ENCODE measurements at regions not wholly inside any gene's neighbourhood (a gene's known extent, or its start where the extent isn't known, plus 50 kb on each side); places are given as distances from the start of the nearest gene placed in this dataset.
"Not testable (repeated sequence)": the region's sequence is repeated elsewhere in the genome, so short reads cannot be mapped to it uniquely, and the experiment has no call there.

DNA sequence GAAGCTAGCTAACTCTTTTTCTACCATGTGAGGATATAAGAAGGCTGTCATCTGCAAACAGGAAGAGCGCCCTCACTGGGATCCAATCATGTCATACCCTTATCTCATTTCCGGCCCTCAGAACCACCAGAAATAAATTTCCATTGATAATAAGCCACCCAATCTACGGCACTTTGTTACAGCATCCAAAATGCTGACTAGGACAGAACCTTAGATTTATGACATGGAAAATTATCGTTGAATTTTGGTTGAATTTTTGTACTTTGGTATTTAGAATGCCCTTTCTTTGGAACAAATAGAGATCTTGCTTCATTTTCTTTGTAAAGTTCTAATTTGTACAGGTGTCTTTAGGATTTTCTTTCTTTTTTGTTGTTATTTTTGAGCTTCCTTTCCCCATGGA lies 53.3 kb upstream of the CYLC2 start:
- Histone ChIP-seq H3K4me3 (replicated peaks in 1 of 4; ENCODE audit: control extremely low read depth in 1 of 4, insufficient read depth in 1 of 4, low read depth in 3 of 4, low read length in 4 of 4) (no peak overlapping the region), H3K27ac (ENCODE audit: insufficient read depth, low read length) (no peak overlapping the region), H3K4me2 (ENCODE audit: extremely low read depth, insufficient read depth, low read length) (no peak overlapping the region), H3K27me3 (ENCODE audit: control insufficient read depth, insufficient read depth, low read length) (no peaks in the 10 kb centered on the region), H3K9ac (ENCODE audit: insufficient read depth, low read length) (no peak overlapping the region), H3K9me3 (ENCODE audit: control insufficient read depth, insufficient read depth, low read depth, low read length) (no peaks in the 10 kb centered on the region), H3K36me3 (ENCODE audit: control insufficient read depth, insufficient read depth, low read length) (no peaks in the 10 kb centered on the region), H3K4me1 (ENCODE audit: control insufficient read depth, extremely low read depth, insufficient read depth, low read length) (no peaks in the 10 kb centered on the region), H2AFZ (ENCODE audit: low read length) (no peak overlapping the region), H3K79me2 (ENCODE audit: control insufficient read depth, insufficient read depth, low read length) (no peaks in the 10 kb centered on the region), H4K20me1 (ENCODE audit: control insufficient read depth, extremely low read depth, insufficient read depth, low read length) (no peaks in the 10 kb centered on the region)
- TF ChIP-seq, protein P1, sequence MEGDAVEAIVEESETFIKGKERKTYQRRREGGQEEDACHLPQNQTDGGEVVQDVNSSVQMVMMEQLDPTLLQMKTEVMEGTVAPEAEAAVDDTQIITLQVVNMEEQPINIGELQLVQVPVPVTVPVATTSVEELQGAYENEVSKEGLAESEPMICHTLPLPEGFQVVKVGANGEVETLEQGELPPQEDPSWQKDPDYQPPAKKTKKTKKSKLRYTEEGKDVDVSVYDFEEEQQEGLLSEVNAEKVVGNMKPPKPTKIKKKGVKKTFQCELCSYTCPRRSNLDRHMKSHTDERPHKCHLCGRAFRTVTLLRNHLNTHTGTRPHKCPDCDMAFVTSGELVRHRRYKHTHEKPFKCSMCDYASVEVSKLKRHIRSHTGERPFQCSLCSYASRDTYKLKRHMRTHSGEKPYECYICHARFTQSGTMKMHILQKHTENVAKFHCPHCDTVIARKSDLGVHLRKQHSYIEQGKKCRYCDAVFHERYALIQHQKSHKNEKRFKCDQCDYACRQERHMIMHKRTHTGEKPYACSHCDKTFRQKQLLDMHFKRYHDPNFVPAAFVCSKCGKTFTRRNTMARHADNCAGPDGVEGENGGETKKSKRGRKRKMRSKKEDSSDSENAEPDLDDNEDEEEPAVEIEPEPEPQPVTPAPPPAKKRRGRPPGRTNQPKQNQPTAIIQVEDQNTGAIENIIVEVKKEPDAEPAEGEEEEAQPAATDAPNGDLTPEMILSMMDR (conservative IDR thresholded peaks at IDR 0.05 in 1 of 2, IDR thresholded peaks at IDR 0.05 in 1 of 2; ENCODE audit: low read depth in 1 of 2, low read length in 2 of 2), result no peak
- TF ChIP-seq EZH2 (IDR thresholded peaks at IDR 0.05; ENCODE audit: low read length, missing control alignments), result no peak
- DNase-seq (ENCODE audit: low read depth in 2 of 2), result no peak

DNA sequence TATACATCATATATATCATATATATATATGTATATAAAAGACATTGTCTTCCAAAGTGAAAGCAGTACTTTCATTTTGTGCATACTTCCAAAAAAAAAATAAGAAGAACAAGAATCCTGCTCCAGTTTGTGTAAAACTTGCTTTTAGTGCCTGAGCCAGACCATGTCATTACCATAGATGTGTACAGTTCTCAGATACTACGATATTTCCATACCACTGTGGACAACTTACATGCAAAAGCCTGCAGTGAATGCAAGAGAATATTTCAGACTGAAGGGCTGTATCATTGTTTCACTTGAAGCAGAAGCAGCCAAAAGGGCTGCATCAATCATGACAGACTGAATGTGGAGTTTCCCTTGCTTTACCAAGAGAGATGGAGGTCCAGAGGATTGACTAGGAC lies 72.6 kb upstream of the CYLC2 start:
- DNase-seq (ENCODE audit: low read depth in 2 of 2), result no peak
- no peaks in the 10 kb centered on the region for H3K4me1 ChIP-seq (ENCODE audit: control insufficient read depth, extremely low read depth, insufficient read depth, low read length)
- H3K9me3 ChIP-seq (ENCODE audit: control insufficient read depth, insufficient read depth, low read depth, low read length), result no peaks in the 10 kb centered on the region
- H3K4me2 ChIP-seq (ENCODE audit: extremely low read depth, insufficient read depth, low read length), result no peak overlapping the region
- H3K4me3 ChIP-seq (replicated peaks in 1 of 4; ENCODE audit: control extremely low read depth in 1 of 4, insufficient read depth in 1 of 4, low read depth in 3 of 4, low read length in 4 of 4), result no peak overlapping the region
- no peaks in the 10 kb centered on the region for H3K79me2 ChIP-seq (ENCODE audit: control insufficient read depth, insufficient read depth, low read length)
- no peaks in the 10 kb centered on the region for H3K36me3 ChIP-seq (ENCODE audit: control insufficient read depth, insufficient read depth, low read length)
- no peak overlapping the region for H3K9ac ChIP-seq (ENCODE audit: insufficient read depth, low read length)
- H4K20me1 ChIP-seq (ENCODE audit: control insufficient read depth, extremely low read depth, insufficient read depth, low read length), result no peaks in the 10 kb centered on the region
- H2AFZ ChIP-seq (ENCODE audit: low read length), result no peak overlapping the region
- TF ChIP-seq EZH2 (IDR thresholded peaks at IDR 0.05; ENCODE audit: low read length, missing control alignments), result no peak
- TF ChIP-seq, protein P1 (conservative IDR thresholded peaks at IDR 0.05 in 1 of 2, IDR thresholded peaks at IDR 0.05 in 1 of 2; ENCODE audit: low read depth in 1 of 2, low read length in 2 of 2), result no peak
- no peak overlapping the region for H3K27ac ChIP-seq (ENCODE audit: insufficient read depth, low read length)
- no peaks in the 10 kb centered on the region for H3K27me3 ChIP-seq (ENCODE audit: control insufficient read depth, insufficient read depth, low read length)

DNA sequence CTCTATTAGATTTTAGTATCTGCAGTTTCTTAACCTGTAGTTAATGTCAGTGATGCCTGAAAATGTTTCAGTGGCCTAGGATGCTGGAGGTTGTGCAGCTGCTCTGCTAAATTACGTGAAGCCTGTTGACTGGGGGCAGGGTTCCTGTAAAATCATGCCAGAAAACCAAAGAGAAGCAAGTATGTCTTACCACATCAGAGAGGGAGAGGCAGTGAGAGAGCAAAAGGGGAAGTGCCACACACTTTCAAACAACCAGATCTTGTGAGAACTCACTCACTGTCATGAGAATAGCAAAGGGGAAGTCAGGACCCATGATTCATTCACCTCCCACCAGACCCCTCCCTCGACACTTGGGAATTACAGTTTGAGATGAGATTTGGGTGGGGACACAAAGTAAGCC lies 83.9 kb upstream of the CYLC2 start:
- H3K79me2 ChIP-seq (ENCODE audit: control insufficient read depth, insufficient read depth, low read length), result no peaks in the 10 kb centered on the region
- no peaks in the 10 kb centered on the region for H3K36me3 ChIP-seq (ENCODE audit: control insufficient read depth, insufficient read depth, low read length)
- no peaks in the 10 kb centered on the region for H3K27me3 ChIP-seq (ENCODE audit: control insufficient read depth, insufficient read depth, low read length)
- H3K4me1 ChIP-seq (ENCODE audit: control insufficient read depth, extremely low read depth, insufficient read depth, low read length), result no peaks in the 10 kb centered on the region
- no peak overlapping the region for H3K27ac ChIP-seq (ENCODE audit: insufficient read depth, low read length)
- no peak for TF ChIP-seq EZH2 (IDR thresholded peaks at IDR 0.05; ENCODE audit: low read length, missing control alignments)
- TF ChIP-seq, protein P1 (conservative IDR thresholded peaks at IDR 0.05 in 1 of 2, IDR thresholded peaks at IDR 0.05 in 1 of 2; ENCODE audit: low read depth in 1 of 2, low read length in 2 of 2), result no peak
- no peak for DNase-seq (ENCODE audit: low read depth in 2 of 2)
- no peaks in the 10 kb centered on the region for H4K20me1 ChIP-seq (ENCODE audit: control insufficient read depth, extremely low read depth, insufficient read depth, low read length)
- no peak overlapping the region for H3K4me3 ChIP-seq (replicated peaks in 1 of 4; ENCODE audit: control extremely low read depth in 1 of 4, insufficient read depth in 1 of 4, low read depth in 3 of 4, low read length in 4 of 4)
- H2AFZ ChIP-seq (ENCODE audit: low read length), result no peak overlapping the region
- no peak overlapping the region for H3K4me2 ChIP-seq (ENCODE audit: extremely low read depth, insufficient read depth, low read length)
- no peaks in the 10 kb centered on the region for H3K9me3 ChIP-seq (ENCODE audit: control insufficient read depth, insufficient read depth, low read depth, low read length)
- H3K9ac ChIP-seq (ENCODE audit: insufficient read depth, low read length), result no peak overlapping the region

DNA sequence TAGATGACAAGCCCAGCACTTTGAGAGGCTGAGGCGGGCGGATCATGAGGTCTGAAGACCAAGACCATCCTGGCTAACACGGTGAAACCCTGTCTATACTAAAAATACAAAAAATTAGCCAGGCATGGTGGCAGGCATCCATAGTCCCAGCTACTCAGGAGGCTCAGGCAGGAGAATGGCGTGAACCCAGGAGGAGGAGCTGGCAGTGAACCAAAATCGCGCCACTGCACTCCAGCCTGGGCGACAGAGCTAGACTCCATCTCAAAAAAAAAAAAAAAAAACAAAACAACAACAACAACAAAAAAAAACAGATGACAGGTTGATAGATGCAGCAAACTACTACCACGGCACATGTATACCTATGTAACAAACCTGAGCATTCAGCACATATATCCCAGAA lies 89.3 kb upstream of the CYLC2 start:
- not testable (repeated sequence) for H3K4me2 ChIP-seq (ENCODE audit: extremely low read depth, insufficient read depth, low read length); H3K27me3 ChIP-seq (ENCODE audit: control insufficient read depth, insufficient read depth, low read length); H3K9me3 ChIP-seq (ENCODE audit: control insufficient read depth, insufficient read depth, low read depth, low read length); H3K79me2 ChIP-seq (ENCODE audit: control insufficient read depth, insufficient read depth, low read length); H3K4me3 ChIP-seq (replicated peaks in 1 of 4; ENCODE audit: control extremely low read depth in 1 of 4, insufficient read depth in 1 of 4, low read depth in 3 of 4, low read length in 4 of 4); H3K27ac ChIP-seq (ENCODE audit: insufficient read depth, low read length); H3K36me3 ChIP-seq (ENCODE audit: control insufficient read depth, insufficient read depth, low read length); H3K4me1 ChIP-seq (ENCODE audit: control insufficient read depth, extremely low read depth, insufficient read depth, low read length); H3K9ac ChIP-seq (ENCODE audit: insufficient read depth, low read length); DNase-seq (ENCODE audit: low read depth in 2 of 2); H4K20me1 ChIP-seq (ENCODE audit: control insufficient read depth, extremely low read depth, insufficient read depth, low read length); H2AFZ ChIP-seq (ENCODE audit: low read length)

Measured in fibroblast of lung (primary cell).